PC-3 (cell line): ENCODE measurements at regions not wholly inside any gene's neighbourhood (a gene's known extent, or its start where the extent isn't known, plus 50 kb on each side); places are given as distances from the start of the nearest gene placed in this dataset.

Experiments
- ATAC-seq: fragments of 200-7000 bp; cut with Tn5 transposase; 2 replicates; pipeline ENCODE4 v1.9.1; 2020; ENCODE audit warnings: mild to moderate bottlenecking, moderate library complexity
- BruUV-seq: library from RNA; stranded (reverse); fragments of 400-500 nt; replicated peaks from 2 replicates; lab custom pipeline; 2021; lab: Mats Ljungman, UMichigan
- CTCF ChIA-PET: fragments of 300-600 bp; sonication (Branson Sonifier 250); formaldehyde crosslinking; loops from one replicate; lab custom pipeline; 2022; ENCODE audit warnings: antibody characterized with exemption; lab: Charles Lee
- POLR2A ChIA-PET: fragments of 300-600 bp; sonication (Branson Sonifier 250); formaldehyde crosslinking; loops from one replicate; lab custom pipeline; 2022; ENCODE audit warnings: antibody characterized with exemption; ENCODE audit not compliant: unreplicated experiment; lab: Charles Lee
- DNase-seq: peaks from one replicate; pipeline ENCODE4 v3.0.0-alpha.2; 2015
- H2AFZ ChIP-seq: fragments of 300-600 bp; sonication (generic); 2 replicates; pipeline ENCODE4 v1.6.0; 2016; ENCODE audit warnings: antibody characterized with exemption, low read length
- H3F3A ChIP-seq: fragments of 300-600 bp; sonication (generic); one replicate; pipeline ENCODE4 v1.6.0; 2017; ENCODE audit warnings: antibody characterized with exemption, low read length, control low read depth, mild to moderate bottlenecking; ENCODE audit not compliant: unreplicated experiment
- H3K27ac ChIP-seq: fragments of 300-600 bp; sonication (generic); 2 replicates; pipeline ENCODE4 v1.5.1; 2016; ENCODE audit warnings: mild to moderate bottlenecking, low read length
- H3K27me3 ChIP-seq: fragments of 300-600 bp; sonication (generic); 2 replicates; pipeline ENCODE4 v1.6.1; 2016; ENCODE audit warnings: low read length, mixed read lengths
- H3K36me3 ChIP-seq: fragments of 300-600 bp; sonication (generic); 2 replicates; pipeline ENCODE4 v1.6.1; 2016; ENCODE audit warnings: low read depth, mixed run types, low read length, mixed read lengths
- H3K4me1 ChIP-seq: fragments of 300-600 bp; sonication (generic); 2 replicates; pipeline ENCODE4 v1.5.1; 2016; ENCODE audit warnings: low read length; ENCODE audit not compliant: insufficient read depth
- H3K4me2 ChIP-seq: fragments of 300-600 bp; sonication (generic); 2 replicates; pipeline ENCODE4 v1.6.0; 2016; ENCODE audit warnings: low read length
- H3K4me3 ChIP-seq: fragments of 300-600 bp; sonication (generic); 2 replicates; pipeline ENCODE4 v1.5.1; 2016; ENCODE audit warnings: mild to moderate bottlenecking, low read length, mixed read lengths
- H3K79me2 ChIP-seq: fragments of 300-600 bp; sonication (generic); 2 replicates; pipeline ENCODE4 v1.6.1; 2017; ENCODE audit warnings: low read length, mixed read lengths
- H3K9ac ChIP-seq: fragments of 300-600 bp; sonication (generic); 2 replicates; pipeline ENCODE4 v1.6.0; 2016; ENCODE audit warnings: mild to moderate bottlenecking, low read length
- H3K9me2 ChIP-seq: fragments of 300-600 bp; sonication (generic); replicated peaks from 2 replicates; pipeline ENCODE4 v1.6.1; 2016; ENCODE audit warnings: mixed run types, low read length, mixed read lengths
- H3K9me3 ChIP-seq: fragments of 300-600 bp; sonication (generic); 2 replicates; pipeline ENCODE4 v1.6.1; 2016; ENCODE audit warnings: low read length, mixed read lengths
- H4K20me1 ChIP-seq: fragments of 300-600 bp; sonication (generic); 2 replicates; pipeline ENCODE4 v1.6.1; 2016; ENCODE audit warnings: low read length, mixed read lengths
- CTCF ChIP-seq: fragments of 300-600 bp; sonication (generic); conservative IDR thresholded peaks from 2 replicates; pipeline ENCODE4 v1.5.1; 2017; ENCODE audit warnings: antibody characterized with exemption, low read depth, mild to moderate bottlenecking, low read length
- EZH2 ChIP-seq: fragments of 300-600 bp; sonication (generic); IDR thresholded peaks from one replicate; pipeline ENCODE4 v1.6.1; 2017; ENCODE audit warnings: antibody characterized with exemption, mild to moderate bottlenecking, low read length; ENCODE audit not compliant: unreplicated experiment
- EZH2phosphoT487 ChIP-seq: fragments of 300-600 bp; sonication (generic); IDR thresholded peaks from 2 replicates; pipeline ENCODE4 v1.6.1; 2018; ENCODE audit warnings: mild to moderate bottlenecking, antibody characterized with exemption, low read length, borderline replicate concordance
- intact Hi-C: fragments of 100-400 bp; cut with micrococcal nuclease; formaldehyde crosslinking; loops from 2 replicates; pipeline ENCODE4 v1.9.0; 2023

GRCh38 chr12:118922405-118922804 lies 58.9 kb upstream of the SRRM4 start:
- H3K4me2 ChIP-seq = no peak overlapping the region
- no peaks in the 10 kb centered on the region for H3K36me3 ChIP-seq
- no peaks in the 10 kb centered on the region for H3F3A ChIP-seq
- BruUV-seq = no TSS peak
- H3K4me1 ChIP-seq = no peaks in the 10 kb centered on the region
- intact Hi-C loops = no loop called here
- H4K20me1 ChIP-seq = no peaks in the 10 kb centered on the region
- no peak for ATAC-seq
- H3K9me2 ChIP-seq = no peaks in the 10 kb centered on the region
- H3K79me2 ChIP-seq = no peaks in the 10 kb centered on the region
- ChIA-PET CTCF (no interaction called here), POLR2A (no interaction called here)
- no peak overlapping the region for H3K4me3 ChIP-seq
- H3K9me3 ChIP-seq = no peaks in the 10 kb centered on the region
- no peak overlapping the region for H3K27ac ChIP-seq
- TF ChIP-seq EZH2phosphoT487 = no peak
- no peak for TF ChIP-seq EZH2
- no peak for TF ChIP-seq CTCF
- H2AFZ ChIP-seq = no peak overlapping the region
- no peak overlapping the region for H3K9ac ChIP-seq
- DNase-seq = no peak
- no peaks in the 10 kb centered on the region for H3K27me3 ChIP-seq

- ATAC-seq = no peak
- CTCF ChIA-PET = no interaction called here
- H3F3A ChIP-seq = no peaks in the 10 kb centered on the region
- no peak overlapping the region for H3K9ac ChIP-seq
- no peaks in the 10 kb centered on the region for H3K4me1 ChIP-seq
- 0 out of 2 replicates have a peak, but pooled peaks cover 4% of the 10 kb centered on the region for H3K9me3 ChIP-seq
- TF ChIP-seq EZH2phosphoT487 (no peak), EZH2 (no peak), CTCF (no peak)
- H4K20me1 ChIP-seq = no peaks in the 10 kb centered on the region
- no peaks in the 10 kb centered on the region for H3K9me2 ChIP-seq
- DNase-seq = no peak
- POLR2A ChIA-PET = no interaction called here
- intact Hi-C loops = no loop called here
- no peak overlapping the region for H3K4me2 ChIP-seq
- H2AFZ ChIP-seq = no peak overlapping the region
- H3K27ac ChIP-seq = no peak overlapping the region
- no peak overlapping the region for H3K4me3 ChIP-seq
- no peaks in the 10 kb centered on the region for H3K36me3 ChIP-seq
- BruUV-seq = no TSS peak
- no peaks in the 10 kb centered on the region for H3K27me3 ChIP-seq
- no peaks in the 10 kb centered on the region for H3K79me2 ChIP-seq
These were observed 55.9 kb upstream of the SRRM4 start for GRCh38 chr12:118925407-118925806.

GRCh38 chr12:118925826-118926225 lies 55.5 kb upstream of the SRRM4 start:
- no peaks in the 10 kb centered on the region for H3K79me2 ChIP-seq
- H3K4me1 ChIP-seq = no peaks in the 10 kb centered on the region
- no peak overlapping the region for H3K4me3 ChIP-seq
- BruUV-seq = no TSS peak
- 0 out of 2 replicates have a peak, but pooled peaks cover 4% of the 10 kb centered on the region for H3K9me3 ChIP-seq
- DNase-seq = no peak
- ATAC-seq = no peak
- H3K36me3 ChIP-seq = no peaks in the 10 kb centered on the region
- no peaks in the 10 kb centered on the region for H3K9me2 ChIP-seq
- H3K27ac ChIP-seq = no peak overlapping the region
- no peaks in the 10 kb centered on the region for H3F3A ChIP-seq
- ChIA-PET POLR2A (no interaction called here), CTCF (no interaction called here)
- TF ChIP-seq CTCF (no peak), EZH2phosphoT487 (no peak), EZH2 (no peak)
- H3K9ac ChIP-seq = no peak overlapping the region
- H3K4me2 ChIP-seq = no peak overlapping the region
- intact Hi-C loops = no loop called here
- H4K20me1 ChIP-seq = no peaks in the 10 kb centered on the region
- H3K27me3 ChIP-seq = no peaks in the 10 kb centered on the region
- no peak overlapping the region for H2AFZ ChIP-seq
